IPS-NIHi7 (cell line): ENCODE measurements at regions not wholly inside any gene's neighbourhood (a gene's known extent, or its start where the extent isn't known, plus 50 kb on each side); places are given as distances from the start of the nearest gene placed in this dataset.

Experiments used
- DNase-seq: peaks from one replicate; pipeline ENCODE4 v3.0.0; 2012; ENCODE audit warnings: mixed read lengths; ENCODE audit errors: extremely low spot score

DNA sequence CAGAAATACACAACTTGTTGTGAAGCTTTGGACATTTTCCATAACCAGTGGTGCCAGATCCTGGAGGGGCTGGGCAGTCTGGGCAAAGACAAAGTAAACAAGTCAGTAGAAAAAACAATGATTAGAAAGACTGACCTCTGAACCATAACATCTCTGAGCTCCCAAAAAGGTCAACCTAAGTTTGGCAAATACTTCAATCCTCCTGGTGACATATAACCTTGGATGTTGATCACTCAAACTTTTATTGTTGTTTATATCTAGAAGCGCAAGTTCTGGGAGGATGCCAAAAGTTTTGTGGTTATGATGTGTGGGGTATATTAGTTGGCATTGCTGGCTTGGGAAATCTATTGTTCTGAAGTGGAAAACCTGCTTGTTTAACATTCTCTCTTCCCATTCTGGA lies 257.7 kb downstream of the DIPK2A start:
- no peak for DNase-seq

GRCh38 chr3:144229953-144230352 lies 258.3 kb downstream of the DIPK2A start:
- DNase-seq = no peak

- no peak for DNase-seq
Observed at GRCh38 chr3:144235489-144235888, 263.9 kb downstream of the DIPK2A start.

DNA sequence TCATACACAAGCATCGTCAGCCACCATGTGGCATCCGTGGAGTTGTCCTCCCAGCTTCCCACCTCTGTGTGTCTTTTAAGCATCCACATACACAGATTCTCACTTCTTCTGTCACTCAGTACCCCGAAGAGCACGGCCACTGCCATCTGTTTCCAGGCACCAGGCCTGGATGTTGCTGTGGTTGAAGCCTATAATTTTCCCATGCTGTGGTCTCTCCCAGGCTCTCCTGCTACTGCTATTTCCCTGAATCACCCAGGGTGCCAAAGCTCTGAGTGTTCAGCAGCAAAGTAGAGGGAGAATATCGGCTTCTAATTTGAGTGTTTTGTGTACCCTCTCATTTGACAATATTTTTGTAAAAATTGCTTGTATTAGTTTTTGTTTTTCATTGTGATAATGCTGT lies 265.7 kb downstream of the DIPK2A start:
- DNase-seq = no peak

DNA sequence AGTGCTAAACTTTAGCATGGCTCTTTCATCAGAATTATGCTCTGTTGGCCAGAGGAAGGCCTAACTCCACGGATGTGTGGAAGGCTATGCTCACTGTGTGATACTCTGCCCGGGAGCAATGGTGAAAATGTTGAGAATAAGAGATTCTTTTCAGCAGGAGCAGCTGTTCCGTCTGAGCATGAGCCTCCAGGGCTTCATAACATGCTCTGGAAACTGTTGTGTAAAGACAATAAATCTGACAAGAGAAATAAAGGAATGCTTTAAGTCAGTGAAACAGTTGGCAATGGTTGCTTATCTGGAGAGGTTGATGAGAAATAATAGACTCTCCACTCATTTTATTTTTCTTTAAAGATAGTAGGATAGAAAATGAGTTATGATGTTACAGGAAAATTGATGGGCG lies 269.8 kb downstream of the DIPK2A start:
- no peak for DNase-seq

- no peak for DNase-seq
Observed at GRCh38 chr3:144242747-144243146, 271.1 kb downstream of the DIPK2A start.

GRCh38 chr3:144244662-144245061 lies 273.0 kb downstream of the DIPK2A start:
- DNase-seq = no peak

GRCh38 chr3:144252896-144253295 lies 281.3 kb downstream of the DIPK2A start:
- DNase-seq = no peak

GRCh38 chr3:144257381-144257780 lies 285.8 kb downstream of the DIPK2A start:
- no peak for DNase-seq

- no peak for DNase-seq
Observed at GRCh38 chr3:144259267-144259666, 287.6 kb downstream of the DIPK2A start.

DNA sequence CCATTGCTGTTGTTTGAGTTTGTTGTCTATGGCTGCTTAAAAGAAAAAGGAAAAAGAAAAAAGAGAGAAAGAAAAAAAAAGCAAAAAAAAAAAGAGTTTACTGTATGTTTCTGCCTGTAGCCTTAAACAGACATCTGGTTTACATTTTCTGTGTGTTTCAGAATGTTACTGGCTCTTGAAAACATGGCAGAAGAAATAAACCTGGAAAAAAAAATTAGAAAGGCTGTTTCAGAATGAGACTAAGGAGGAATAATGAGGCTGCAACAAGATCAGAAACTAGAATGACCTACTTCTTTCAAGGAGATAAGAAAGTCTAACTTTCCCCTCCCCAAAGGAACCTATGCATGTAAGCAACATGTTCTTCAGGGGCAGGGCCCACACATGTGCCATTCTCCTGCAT lies 292.1 kb downstream of the DIPK2A start:
- DNase-seq = no peak

DNA sequence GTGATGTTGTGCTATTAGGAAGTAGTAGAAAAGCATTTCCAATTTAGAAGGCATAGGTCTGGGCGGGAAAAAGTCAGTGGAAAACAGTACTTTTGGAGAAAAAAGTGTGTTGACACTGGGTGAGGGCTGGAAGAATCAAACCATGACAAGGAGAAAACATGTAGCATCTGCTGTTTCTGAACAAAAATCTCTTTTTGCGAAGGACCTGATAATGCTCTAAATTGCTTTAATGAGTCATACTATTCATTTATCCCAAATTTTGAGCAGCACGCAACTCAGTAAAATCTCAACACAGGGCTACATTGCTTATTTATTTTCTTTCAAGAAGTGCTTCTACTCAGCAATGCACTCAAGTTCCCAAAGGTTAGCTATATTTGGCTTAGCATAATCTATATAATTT lies 292.7 kb downstream of the DIPK2A start:
- no peak for DNase-seq

GRCh38 chr3:144264794-144265193 lies 293.2 kb downstream of the DIPK2A start:
- DNase-seq = no peak

- DNase-seq = no peak
Observed at GRCh38 chr3:144265542-144266100, 294.0 kb downstream of the DIPK2A start.

GRCh38 chr3:144270100-144270499 lies 298.5 kb downstream of the DIPK2A start:
- DNase-seq = no peak

- no peak for DNase-seq
Observed at GRCh38 chr3:144272680-144273079, 301.1 kb downstream of the DIPK2A start.

GRCh38 chr3:144273601-144274000 lies 302.0 kb downstream of the DIPK2A start:
- no peak for DNase-seq

- DNase-seq = no peak
Observed at GRCh38 chr3:144275005-144275404, 303.4 kb downstream of the DIPK2A start.

- no peak for DNase-seq
Observed at GRCh38 chr3:144282313-144282712, 310.7 kb downstream of the DIPK2A start.

DNA sequence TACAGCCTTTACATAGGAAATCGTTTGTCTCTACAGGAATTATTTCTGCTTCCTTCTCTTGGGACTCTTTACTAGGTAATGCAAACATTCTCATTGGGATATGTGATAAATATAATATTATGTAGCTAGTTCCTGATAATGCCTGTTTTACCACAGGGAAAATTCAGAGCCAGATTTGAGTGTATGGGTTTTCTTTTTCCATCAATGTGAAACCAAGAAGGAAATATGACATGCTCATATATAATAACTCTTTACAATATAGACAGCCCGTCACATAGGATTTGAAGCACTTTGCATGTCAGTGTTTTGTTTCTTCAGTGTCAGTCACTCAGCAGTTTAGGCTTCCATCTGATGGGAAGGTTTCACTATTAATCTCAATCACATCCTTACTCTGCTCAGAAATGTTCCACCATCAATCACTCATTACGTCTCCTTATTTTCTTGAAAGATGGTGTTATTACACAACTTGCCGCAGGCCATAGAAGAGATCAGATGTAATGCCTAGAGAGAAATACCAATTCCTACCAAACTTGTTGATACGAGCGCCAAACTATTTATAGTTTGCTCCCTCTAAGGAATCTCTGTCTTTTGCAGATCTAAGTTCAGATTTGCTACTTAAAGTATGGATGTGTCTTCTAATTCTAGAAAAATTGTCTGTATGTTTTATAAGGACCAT lies 314.8 kb downstream of the DIPK2A start:
- no peak for DNase-seq

- no peak for DNase-seq
Observed at GRCh38 chr3:144287001-144287400, 315.4 kb downstream of the DIPK2A start.

- DNase-seq = no peak
Observed at GRCh38 chr3:144289057-144289456, 317.4 kb downstream of the DIPK2A start.

DNA sequence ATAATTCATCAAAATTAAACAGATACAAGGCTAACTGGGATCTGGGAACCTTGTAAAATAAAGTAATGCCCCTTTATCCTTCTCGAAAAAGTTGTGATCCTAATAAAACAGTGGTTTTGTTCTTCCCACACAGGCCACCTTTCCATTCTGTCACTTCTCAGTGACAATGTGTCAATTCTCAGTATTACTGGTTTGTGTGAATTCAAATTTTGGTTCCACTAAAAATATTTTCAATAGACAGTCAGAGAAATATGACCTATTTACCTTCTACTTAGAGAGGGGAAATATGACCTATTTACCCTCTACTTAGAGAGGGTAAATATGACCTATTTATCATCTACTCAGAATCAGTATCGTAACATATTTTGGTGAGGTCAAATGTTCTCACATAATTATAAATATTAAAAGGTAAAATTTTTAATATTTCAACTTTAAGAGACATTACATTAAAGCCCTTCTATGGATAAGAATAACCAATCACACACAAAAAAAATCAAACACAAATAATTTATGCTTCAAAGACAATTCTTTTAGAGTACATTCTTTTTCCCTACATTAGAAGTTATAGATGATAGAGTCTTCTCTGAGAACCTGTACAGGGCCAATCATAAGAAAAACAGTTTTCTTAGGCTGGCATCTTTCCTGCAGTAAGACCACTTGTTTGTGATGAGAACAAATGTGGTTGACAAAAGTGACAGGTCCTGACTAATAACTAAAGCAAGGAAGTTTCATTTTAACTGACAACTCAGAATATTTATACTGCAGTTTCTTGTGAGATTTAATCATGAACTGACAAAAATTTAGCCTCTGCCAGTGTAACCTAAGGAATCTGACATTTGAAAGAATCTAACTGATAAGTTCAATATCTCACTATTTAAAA lies 323.3 kb downstream of the DIPK2A start:
- DNase-seq = no peak
